GM04503 (cell line): ENCODE measurements at regions not wholly inside any gene's neighbourhood (a gene's known extent, or its start where the extent isn't known, plus 50 kb on each side); places are given as distances from the start of the nearest gene placed in this dataset.
"Not testable (repeated sequence)": the region's sequence is repeated elsewhere in the genome, so short reads cannot be mapped to it uniquely, and the experiment has no call there.

Experiments used
- DNase-seq: peaks from one replicate; pipeline ENCODE4 v3.0.0-alpha.2; 2012; ENCODE audit warnings: low read depth

DNA sequence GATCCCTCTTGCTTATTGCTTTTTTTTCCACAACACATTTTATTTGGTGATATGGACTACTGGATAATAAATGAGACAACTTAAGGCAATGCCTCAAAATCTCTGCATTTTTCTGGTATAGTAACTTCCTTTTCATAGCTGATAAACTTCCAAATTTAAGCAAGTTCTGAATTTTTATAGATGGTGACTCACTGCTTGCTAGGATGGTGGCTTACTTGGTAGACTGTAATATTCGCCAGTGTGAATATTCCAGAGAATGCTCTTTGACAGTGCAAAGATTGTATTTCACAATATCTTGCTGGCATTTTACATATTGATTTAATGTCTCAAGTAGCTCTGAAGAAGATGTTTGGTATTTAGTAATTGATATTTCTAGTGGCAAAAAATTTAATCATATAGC lies 472.4 kb downstream of the TFEC start:
- peak; percentile 27 for DNase-seq

DNA sequence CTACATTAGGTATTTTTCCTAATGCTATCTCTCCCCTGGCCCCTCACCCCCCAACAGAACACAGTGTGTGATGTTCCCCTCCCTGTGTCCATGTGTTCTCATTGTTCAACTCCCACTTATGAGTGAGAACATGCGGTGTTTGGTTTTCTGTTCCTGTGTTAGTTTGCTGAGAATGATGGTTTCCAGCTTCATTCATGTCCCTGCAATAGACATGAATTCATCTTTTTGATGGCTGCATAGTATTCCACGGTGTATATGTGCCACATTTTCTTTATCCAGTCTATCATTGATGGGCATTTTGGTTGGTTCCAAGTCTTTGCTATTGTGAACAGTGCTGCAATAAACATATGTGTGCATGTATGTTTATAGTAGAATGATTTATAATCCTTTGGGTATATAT lies 473.3 kb downstream of the TFEC start:
- not testable (repeated sequence) for DNase-seq

DNA sequence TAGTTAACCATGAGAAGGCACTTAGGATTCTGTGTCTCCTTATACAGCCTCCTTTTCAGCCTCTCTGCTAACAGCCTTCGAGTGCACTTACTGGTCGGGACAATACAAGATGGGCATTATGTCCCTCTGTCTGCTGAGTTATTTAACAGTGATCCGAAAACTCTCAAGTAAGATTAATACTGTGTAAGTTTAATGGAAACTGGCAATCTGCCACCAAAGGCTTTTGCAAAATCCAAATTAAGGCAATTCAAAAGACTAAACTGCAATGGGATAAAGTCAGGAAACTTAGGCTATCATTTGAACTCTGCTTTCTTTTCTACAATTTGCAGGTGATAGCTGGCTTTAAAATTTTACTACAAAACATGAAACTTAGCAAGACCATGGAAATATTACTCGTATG lies 477.8 kb downstream of the TFEC start:
- no peak for DNase-seq

DNA sequence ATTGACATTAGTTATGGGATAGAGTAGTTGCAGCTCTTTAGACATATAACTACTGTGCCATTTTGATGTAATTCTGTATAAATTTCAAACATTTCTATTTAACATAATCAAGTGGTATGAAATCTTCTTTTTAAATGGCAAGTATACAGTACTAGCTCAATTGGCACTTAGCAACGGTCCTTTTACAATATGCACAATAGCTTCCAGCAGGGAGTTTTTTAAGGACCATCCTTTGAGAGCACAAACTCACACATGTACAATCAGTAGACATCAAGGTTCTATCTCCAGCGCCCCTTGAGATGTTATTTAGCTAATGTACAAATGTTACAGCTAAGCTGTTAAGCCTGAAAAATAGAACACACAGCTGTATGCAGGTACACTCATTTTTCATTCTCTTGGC lies 480.7 kb downstream of the TFEC start:
- no peak for DNase-seq

DNA sequence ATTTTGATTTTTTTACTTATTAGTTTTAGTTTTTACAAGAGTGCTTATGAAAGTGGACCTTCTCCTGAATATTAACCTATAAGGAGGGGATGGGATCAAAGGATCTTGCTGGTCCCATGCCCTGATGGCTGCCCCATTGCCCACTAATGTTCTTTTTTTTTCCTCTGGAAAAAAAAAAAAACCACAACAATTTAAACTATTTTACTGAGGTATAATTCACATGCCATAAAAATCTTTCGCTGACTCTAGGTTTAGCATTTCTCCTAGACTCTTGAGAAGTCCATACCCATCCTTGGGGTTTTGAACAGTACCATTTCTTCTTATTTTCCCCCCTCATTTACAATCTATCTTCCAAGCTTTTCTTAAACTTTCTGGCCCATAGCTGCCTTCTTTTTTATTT lies 481.8 kb downstream of the TFEC start:
- no peak for DNase-seq

DNA sequence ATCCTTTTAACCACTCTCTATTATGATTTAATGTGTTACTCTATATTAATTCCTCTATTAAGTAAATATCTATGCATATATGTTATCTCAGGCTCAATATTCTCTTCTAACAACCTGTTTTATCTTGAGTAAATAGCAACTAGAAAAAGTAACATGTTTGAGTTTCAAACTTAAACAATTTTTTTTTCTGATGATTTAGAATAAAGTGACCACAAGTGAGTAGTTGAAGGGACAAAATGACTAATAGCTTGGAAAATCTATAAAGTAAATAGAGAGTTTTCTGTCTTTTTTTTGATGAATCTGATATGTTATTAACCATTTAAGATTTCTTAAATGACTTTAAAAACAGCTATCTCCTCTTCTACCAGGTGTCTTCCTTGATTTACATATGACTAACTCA lies 483.8 kb downstream of the TFEC start:
- DNase-seq = no peak

DNA sequence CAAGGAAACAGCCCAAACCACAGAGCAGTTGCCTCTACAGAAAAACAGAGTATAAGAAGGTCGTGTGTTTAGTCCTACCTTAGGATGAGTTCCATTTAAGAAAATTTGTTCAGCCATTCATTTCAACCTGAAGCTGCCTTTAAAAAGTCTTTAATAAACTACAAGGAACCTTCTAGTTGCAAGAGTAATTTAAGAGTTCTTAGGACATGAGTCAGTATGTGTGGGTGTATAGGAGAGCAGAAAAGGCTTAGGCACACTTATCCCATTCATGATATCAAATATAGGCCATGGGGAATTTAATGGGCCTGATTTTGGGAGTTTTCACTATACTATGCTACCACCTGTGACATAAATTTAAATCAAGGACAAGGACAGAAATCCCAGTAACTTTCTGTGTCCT lies 496.8 kb downstream of the TFEC start:
- no peak for DNase-seq

DNA sequence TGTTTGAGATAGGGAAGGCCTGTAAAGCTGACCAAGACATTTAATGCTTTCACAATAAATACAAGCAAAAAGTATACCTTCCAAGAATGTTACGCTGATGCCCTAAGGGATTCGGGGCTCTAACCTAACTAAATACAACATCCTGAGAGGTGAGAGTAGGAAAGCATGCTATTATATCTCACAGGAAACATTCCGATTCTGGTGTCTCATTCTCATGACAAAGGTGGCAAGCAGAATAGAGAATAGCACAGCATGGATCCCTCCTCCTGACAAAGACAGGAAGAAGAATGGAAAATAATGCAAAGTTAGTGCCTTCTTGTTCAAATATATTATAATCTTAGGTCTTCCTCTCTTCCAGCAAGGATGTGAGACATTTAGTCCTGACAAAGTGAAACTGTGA lies 504.3 kb downstream of the TFEC start:
- no peak for DNase-seq

DNA sequence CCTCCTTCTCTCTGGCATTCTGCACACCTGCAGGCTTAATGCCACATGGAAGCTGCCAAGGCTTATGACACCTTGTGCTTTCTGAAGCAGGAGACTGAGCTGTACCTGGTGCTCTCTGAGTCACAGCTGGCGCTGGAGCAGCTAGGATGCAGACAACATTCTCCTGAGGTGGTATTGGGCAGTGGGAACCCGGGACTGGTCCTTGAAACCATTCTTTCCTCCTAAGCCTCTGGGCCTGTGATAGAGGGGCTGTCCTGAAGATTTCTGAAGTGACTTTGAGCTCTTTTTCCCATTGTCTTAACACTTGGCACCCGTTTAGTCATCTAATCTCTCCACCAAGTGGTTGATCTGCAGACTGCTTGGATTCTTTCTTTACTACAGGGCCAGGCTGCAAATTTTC lies 508.4 kb downstream of the TFEC start:
- no peak for DNase-seq

DNA sequence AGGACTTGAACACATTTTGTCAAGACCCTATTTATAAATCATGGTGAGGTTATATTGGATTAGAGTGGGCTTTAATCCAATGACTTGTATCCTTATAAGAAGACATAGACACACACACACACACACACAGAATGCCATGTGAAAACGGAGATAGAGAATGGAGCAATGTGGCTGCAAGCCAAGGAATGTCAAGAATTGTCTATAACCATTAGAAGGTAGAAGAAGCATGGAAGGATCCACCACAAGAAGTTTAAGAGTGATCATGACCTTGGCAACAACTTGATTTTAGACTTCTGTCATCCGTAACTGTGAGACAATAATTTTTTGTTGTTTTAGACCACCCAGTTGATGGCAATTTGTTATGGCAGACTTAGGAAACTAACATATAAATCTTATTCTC lies 514.2 kb downstream of the TFEC start:
- peak; percentile 8 for DNase-seq

DNA sequence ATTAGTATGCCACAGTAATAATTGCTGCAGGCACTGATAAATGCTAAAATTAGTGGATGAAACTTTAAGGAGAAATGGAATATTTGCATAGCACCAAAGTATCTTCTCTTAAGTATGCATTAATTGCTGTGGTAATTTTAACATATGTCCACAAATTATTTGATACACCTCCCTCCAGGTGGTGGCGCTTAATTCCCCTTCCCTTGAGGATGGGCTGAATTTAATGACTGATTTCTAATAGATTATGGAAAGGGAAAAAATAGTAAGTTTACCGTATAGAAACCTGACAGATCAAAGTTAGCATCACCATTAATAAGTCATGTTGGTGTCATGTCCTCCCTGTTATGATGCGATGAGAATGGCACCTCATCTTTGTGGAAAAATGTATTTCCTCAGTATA lies 519.2 kb downstream of the TFEC start:
- no peak for DNase-seq

DNA sequence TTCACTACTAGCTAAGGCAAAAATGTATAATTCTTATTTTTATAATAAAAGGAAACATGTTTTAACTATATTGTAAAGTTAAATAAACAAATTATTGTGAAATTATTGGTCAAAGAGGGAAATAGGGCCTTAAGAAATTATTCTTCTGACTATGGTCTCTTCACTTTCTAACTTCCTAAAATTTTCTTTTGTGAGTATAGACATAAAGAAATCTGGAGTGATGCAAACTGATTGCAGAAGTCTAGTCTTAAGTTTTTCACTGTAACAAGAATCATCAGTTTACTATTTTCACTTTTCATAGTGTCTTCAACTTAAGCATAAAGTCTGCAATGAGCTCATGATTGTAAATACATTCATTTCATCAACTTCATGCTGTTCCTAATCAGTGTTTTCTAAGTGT lies 525.4 kb downstream of the TFEC start:
- DNase-seq = no peak

DNA sequence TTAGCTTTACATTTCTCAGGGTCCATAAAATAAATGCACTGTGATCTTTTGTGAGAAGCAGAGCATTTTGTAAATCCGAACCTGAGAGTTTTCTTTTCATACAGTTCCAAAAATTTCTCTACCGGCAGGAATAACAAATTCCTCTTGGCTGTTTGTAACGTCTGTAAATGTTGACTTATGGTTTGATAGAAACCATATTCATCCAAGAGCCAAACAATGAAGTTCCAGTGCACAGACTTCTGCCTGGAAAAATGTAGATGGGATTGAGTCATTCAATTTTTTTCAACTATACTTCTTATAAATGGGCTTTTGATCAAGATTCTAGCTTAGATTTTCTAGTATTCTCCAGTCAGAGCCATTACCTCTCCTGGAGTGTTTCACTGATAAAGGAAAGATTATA lies 530.6 kb downstream of the TFEC start:
- no peak for DNase-seq

DNA sequence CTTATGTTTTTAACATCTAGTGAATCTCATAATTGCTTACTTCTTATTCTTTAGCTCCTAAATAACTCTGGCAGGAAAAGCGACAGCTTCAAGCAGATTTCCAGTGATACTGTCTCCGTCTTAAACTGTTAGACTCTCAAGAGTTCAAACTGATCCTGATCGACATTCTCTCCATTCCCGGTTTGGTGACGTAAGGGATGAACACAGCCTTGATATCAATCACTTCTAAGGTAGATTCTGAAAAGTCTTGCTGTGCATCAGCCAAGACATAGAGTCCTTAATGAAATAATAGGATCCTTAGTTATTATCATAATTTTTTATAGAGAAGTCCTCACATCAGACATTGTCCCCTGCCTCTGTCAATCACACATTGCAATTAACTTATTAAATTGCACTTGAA lies 534.6 kb downstream of the TFEC start:
- DNase-seq = no peak

DNA sequence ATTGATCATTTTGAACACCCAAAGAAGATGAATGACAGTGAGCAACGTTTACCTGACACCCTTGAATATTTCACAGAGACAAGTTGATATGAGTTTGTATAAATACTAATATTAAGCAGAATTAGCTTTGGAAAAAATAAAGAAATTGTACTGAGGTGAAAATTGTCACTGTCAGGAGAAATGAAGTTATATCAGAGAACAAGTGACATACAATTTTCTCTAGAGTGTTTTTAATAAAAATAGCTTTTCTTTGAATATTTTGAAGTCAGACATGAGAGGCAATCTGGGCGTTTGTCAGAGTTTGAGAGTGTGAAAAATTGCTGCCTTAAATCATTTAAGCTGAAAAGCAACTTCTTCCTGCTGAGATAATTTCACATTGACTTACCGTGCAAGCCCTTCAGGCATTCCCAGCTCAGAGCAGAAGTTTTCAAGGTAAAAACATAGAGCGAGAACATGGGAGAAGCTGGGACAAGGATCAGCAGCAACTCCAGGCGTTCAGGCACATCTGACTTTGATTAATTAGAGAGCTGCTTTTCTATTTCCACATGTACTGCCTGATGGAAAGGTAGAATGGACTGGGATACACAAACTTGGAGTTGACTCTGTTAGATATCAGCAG lies 535.9 kb downstream of the TFEC start:
- DNase-seq = no peak

DNA sequence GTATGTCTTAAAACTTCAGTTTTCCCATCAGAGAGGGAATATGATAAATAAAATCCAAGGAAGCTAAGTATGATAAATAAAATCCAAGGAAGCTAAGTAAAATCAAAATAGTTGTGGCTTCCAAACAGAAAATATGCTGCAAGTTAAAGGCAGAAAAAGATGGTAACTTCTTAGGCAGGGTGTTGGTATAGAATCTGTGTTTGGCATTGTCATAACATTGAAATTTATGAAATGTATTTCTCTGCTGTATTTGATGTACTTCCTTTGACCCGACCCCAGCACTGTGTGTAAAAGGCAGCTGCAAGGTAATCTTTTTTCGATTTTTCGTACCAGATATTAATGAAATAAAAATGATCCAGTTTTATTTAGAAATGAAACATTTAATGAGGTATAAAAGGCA lies 537.2 kb downstream of the TFEC start:
- no peak for DNase-seq

DNA sequence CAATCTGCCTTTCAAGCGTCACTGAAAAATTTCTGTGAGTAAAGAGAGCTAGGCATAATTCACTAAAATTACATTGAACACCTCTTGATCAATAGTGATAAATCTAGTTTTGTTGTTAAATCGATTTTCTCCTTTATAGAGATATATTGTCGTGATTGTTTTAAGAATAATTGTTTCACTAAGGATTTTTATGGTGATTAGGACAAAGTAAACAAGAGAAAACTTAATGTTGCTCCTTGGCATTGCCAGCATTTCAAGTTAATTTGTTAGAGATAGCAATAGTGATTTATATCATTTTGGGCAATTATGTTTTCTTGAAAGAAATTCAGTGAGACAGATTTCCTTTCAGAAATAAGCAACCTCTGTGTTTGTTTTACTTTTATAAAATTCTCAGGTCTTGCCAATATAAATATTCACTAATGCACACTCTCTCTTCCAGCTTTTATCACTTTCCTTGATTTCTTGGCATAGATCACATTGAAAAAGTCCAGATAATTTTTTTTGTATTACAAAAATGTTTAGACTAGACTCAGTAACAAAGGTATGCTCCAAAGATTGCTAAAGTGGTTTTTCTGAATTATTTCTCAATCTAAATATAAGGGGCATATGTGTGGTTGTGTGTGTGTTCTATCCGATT lies 538.7 kb downstream of the TFEC start:
- no peak for DNase-seq

DNA sequence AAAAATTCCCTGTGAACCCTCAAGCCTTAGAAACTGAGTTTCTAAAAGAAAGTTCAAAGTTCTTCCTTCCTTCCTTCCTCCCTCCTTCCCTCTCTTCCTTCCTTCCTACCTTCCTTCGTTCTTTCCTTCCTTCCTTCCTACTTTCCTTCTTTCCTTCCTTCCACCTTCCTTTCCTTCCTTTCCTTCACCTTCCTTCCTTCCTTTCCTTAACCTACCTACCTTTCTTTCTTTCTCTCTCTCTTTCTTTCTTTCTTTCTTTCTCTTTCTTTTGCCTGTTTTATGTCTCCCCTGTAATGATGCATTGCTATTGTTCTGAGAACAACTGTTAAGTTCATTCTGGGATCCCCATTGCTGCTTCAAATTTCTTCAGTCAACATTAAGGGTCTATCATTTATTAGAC lies 551.1 kb downstream of the TFEC start:
- no peak for DNase-seq

DNA sequence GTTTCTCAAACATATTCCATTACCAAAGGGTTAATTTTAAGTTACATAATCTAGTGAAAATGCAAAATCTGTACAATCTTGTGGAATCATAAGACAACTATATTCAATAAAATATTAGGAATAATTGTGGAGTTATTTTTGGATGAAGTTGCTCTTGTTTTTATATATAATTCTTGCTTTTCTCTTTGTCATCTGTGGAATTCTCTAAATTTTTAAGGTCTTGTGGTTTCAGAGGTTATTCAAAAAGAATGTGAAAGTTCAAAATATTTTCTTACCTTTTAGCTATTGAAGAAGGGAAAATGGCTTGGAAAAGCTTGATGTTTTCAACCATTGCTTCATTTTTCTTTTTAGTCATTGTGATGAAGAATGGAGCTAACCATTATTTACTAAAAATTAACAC lies 552.1 kb downstream of the TFEC start:
- no peak for DNase-seq

DNA sequence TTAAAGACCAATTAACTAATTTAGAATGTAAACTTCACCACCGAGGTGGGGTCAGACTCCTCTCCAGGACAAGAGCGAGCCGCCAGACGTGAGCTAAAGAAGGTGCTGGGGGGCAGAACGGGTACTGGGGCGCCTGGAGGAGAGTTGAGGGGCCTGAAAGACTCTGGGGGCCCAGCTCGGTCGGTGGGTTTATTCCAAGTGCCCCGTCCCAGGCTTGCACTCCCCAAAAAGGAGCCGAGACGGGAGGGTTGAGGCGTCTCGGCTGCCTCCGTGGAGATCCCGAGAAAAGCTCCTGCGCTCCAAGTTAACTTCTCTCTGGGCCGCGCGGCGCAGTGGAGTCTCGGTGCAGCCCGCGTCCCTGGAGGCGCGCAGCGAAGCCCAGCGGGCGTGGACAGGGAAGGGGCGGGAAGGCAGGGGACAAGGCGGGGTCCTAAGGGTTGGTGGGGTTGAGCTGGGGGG lies 553.3 kb downstream of the TFEC start:
- DNase-seq = no peak

DNA sequence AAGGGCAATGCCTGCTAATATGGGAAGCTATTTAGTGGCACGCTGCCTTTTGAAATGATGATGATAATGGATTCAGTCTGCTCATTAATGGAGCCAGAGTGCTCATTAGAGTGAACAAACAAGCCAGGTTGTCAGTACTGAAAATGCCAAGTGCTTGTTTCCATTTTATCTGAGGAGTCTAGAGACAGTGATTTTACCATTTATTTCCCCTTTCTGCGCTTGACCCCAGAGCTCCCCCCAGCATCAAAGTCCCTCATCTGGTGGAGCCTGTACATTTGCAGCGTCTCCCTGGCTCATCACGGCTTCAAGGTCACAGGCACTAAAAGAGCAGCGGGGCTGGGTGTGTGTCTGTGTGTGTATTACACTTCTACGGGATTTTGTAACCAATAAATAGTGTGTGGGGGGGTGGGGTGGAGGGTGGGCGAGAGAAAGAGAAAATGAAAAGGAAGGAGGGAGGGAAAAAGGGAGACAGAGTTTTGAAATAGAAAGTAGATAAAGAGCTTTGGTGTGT lies 553.8 kb downstream of the TFEC start:
- DNase-seq = no peak

DNA sequence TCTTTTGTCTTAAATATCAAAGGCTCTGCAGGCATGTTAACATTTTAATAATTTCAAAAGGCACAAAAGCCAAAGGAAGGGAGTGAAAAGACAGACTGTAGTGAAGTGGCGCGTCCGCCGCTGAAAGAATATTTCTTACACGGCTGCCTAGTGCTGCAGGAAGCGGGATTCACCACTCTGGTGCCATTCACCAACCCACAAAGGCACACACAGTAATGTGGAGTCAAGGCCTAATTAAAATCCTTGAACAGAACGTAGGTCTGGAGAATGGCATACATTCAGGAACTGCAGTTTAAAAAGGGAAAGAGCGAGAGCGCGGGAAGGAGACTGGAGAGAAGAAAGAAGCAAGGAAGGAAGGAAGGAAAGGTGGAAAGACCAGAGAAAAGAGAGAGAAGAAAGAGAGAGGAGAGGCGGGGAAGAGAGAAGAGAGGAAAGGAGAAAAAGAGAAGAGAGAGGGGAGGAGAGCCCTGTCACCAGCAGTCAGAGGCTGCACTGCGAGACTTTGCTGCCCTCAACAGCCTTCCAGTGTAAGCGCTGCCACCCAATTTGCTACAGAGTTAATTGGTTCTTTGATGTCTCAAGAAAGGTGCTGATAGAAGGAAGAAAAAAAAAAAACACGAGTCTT lies 554.0 kb downstream of the MDFIC start:
- no peak for DNase-seq

DNA sequence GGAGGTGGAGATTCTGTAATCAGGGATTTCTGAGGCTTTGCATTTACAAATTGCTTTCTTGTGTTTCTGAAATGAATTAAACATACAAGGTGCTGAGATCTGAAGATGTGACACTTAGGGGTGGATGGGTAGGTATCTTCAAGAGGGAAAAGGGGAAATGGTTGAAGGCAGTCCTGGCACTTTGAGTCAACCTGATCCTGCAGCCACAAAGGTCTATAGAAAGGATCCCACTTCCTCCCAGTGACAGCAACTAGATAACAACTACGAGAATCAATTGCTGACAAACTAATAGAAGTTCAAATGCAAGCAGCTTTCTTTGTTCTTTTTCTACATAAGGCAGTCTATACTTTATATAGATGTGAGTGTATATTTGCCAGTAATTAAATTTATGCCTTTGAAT lies 553.3 kb downstream of the MDFIC start:
- no peak for DNase-seq

DNA sequence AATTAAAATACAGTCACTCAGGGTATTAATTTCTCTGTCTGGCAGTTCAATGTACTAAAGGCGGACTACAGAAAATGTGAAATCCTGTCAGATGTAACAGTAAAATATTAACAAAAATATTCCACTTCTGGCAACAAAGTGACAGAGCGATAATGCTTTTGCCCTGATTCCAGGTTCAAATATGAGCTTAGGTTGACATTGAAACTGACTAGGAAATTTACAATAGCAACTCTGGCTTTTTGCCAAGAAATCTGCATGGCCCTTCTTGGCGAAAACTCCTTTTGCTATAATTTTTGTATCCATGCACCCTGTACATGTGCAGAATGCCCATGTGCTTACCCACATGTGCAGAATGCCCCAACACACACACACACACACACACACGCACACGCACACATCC lies 552.2 kb downstream of the MDFIC start:
- no peak for DNase-seq
